DOHH2 (cell line): ENCODE measurements at regions not wholly inside any gene's neighbourhood (a gene's known extent, or its start where the extent isn't known, plus 50 kb on each side); places are given as distances from the start of the nearest gene placed in this dataset.

ENCODE experiments used
- H3F3A ChIP-seq: fragments of 200-600 bp; sonication (generic), shearing (Covaris generic); 2 replicates; pipeline ENCODE4 v1.6.0; 2016; ENCODE audit warnings: antibody characterized with exemption, mild to moderate bottlenecking; ENCODE audit not compliant: control insufficient read depth, insufficient read depth
- H3K27ac ChIP-seq: fragments of 200-600 bp; sonication (generic); 2 replicates; pipeline ENCODE4 v1.5.1; 2014; ENCODE audit warnings: low read depth, mild to moderate bottlenecking, low read length, moderate library complexity
- H3K27me3 ChIP-seq: fragments of 200-600 bp; sonication (generic); 2 replicates; pipeline ENCODE4 v1.6.1; 2014; ENCODE audit warnings: mild to moderate bottlenecking, low read length, mixed read lengths; ENCODE audit not compliant: control insufficient read depth
- H3K36me3 ChIP-seq: fragments of 200-600 bp; sonication (generic); 2 replicates; pipeline ENCODE4 v1.6.1; 2014; ENCODE audit warnings: mild to moderate bottlenecking, low read length, moderate library complexity, mixed read lengths; ENCODE audit not compliant: control insufficient read depth
- H3K4me1 ChIP-seq: fragments of 200-600 bp; sonication (generic); 2 replicates; pipeline ENCODE4 v1.6.1; 2014; ENCODE audit warnings: mild to moderate bottlenecking, low read length, mixed read lengths; ENCODE audit not compliant: control insufficient read depth
- H3K4me2 ChIP-seq: fragments of 200-600 bp; sonication (generic); 2 replicates; pipeline ENCODE4 v1.6.0; 2014; ENCODE audit warnings: mild to moderate bottlenecking, low read length, moderate library complexity
- H3K4me3 ChIP-seq: fragments of 200-600 bp; sonication (generic); 2 replicates; pipeline ENCODE4 v1.5.1; 2014; ENCODE audit warnings: mild to moderate bottlenecking, low read length, mixed read lengths
- H3K79me2 ChIP-seq: fragments of 200-600 bp; sonication (generic); 2 replicates; pipeline ENCODE4 v1.6.1; 2014; ENCODE audit warnings: mild to moderate bottlenecking, low read length, mixed read lengths; ENCODE audit not compliant: control insufficient read depth
- H3K9me2 ChIP-seq: fragments of 200-600 bp; sonication (generic); replicated peaks from 2 replicates; pipeline ENCODE4 v1.6.1; 2014; ENCODE audit warnings: mild to moderate bottlenecking, low read length, mixed read lengths; ENCODE audit not compliant: control insufficient read depth
- H3K9me3 ChIP-seq: fragments of 200-600 bp; sonication (generic); 2 replicates; pipeline ENCODE4 v1.6.1; 2014; ENCODE audit warnings: antibody characterized with exemption, low read length, mixed read lengths; ENCODE audit not compliant: control insufficient read depth, insufficient read depth
- H4K20me1 ChIP-seq: fragments of 200-600 bp; sonication (generic); 2 replicates; pipeline ENCODE4 v1.6.0; 2014; ENCODE audit warnings: low read depth, mild to moderate bottlenecking, antibody characterized with exemption, low read length, moderate library complexity; ENCODE audit not compliant: control insufficient read depth, insufficient read depth
- EZH2phosphoT487 ChIP-seq: fragments of 200-600 bp; sonication (generic); IDR thresholded peaks from 2 replicates; pipeline ENCODE4 v1.6.1; 2017; ENCODE audit warnings: borderline replicate concordance, mild to moderate bottlenecking, antibody characterized with exemption, low read length, moderate library complexity, mixed read lengths
- TF ChIP-seq, protein P1 (sequence below): fragments of 200-600 bp; sonication (generic); IDR thresholded peaks from one replicate; pipeline ENCODE4 v1.5.1; 2014; ENCODE audit warnings: antibody characterized with exemption, mild to moderate bottlenecking, low read depth, low read length; ENCODE audit not compliant: poor library complexity, severe bottlenecking

GRCh38 chr5:104186100-104186499 lies 623.5 kb upstream of the NUDT12 start:
- no peak overlapping the region for H3K27ac ChIP-seq
- no peaks in the 10 kb centered on the region for H3K79me2 ChIP-seq
- no peak for TF ChIP-seq EZH2phosphoT487
- TF ChIP-seq, protein P1, sequence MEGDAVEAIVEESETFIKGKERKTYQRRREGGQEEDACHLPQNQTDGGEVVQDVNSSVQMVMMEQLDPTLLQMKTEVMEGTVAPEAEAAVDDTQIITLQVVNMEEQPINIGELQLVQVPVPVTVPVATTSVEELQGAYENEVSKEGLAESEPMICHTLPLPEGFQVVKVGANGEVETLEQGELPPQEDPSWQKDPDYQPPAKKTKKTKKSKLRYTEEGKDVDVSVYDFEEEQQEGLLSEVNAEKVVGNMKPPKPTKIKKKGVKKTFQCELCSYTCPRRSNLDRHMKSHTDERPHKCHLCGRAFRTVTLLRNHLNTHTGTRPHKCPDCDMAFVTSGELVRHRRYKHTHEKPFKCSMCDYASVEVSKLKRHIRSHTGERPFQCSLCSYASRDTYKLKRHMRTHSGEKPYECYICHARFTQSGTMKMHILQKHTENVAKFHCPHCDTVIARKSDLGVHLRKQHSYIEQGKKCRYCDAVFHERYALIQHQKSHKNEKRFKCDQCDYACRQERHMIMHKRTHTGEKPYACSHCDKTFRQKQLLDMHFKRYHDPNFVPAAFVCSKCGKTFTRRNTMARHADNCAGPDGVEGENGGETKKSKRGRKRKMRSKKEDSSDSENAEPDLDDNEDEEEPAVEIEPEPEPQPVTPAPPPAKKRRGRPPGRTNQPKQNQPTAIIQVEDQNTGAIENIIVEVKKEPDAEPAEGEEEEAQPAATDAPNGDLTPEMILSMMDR: no peak
- H3K9me2 ChIP-seq: no peaks in the 10 kb centered on the region
- no peaks in the 10 kb centered on the region for H3K36me3 ChIP-seq
- H3K27me3 ChIP-seq: no peaks in the 10 kb centered on the region
- no peaks in the 10 kb centered on the region for H3F3A ChIP-seq
- H3K9me3 ChIP-seq: peaks cover 9% of the 10 kb centered on the region; the same call in 1 of the 2 replicates
- no peak overlapping the region for H3K4me3 ChIP-seq
- no peaks in the 10 kb centered on the region for H3K4me1 ChIP-seq
- H3K4me2 ChIP-seq: no peak overlapping the region
- H4K20me1 ChIP-seq: no peaks in the 10 kb centered on the region

DNA sequence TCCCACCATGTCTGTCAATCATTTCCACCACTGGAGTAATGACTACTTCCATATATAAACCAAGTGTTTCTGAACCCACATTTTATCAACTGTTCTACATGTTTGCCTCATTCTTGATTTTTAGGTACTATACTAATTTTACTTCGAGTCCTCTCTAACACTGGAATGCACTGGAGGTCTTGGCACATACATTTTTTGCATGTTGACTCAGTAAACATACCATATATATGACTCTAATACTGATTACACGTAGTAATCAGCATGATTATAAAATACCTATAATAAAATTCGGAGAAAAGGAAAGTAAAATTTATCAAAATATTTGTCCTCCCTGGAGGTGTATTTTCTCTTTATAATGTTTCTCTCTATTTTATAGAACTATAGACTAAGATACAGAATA lies 621.7 kb upstream of the NUDT12 start:
- Histone ChIP-seq H3F3A (no peaks in the 10 kb centered on the region), H3K79me2 (no peaks in the 10 kb centered on the region), H3K36me3 (no peaks in the 10 kb centered on the region), H3K4me2 (no peak overlapping the region), H3K4me3 (no peak overlapping the region), H3K9me3 (peaks cover 14% of the 10 kb centered on the region; the same call in 1 of the 2 replicates), H4K20me1 (no peaks in the 10 kb centered on the region), H3K4me1 (no peaks in the 10 kb centered on the region), H3K27me3 (no peaks in the 10 kb centered on the region), H3K27ac (no peak overlapping the region), H3K9me2 (no peaks in the 10 kb centered on the region)
- TF ChIP-seq, protein P1: no peak
- no peak for TF ChIP-seq EZH2phosphoT487

DNA sequence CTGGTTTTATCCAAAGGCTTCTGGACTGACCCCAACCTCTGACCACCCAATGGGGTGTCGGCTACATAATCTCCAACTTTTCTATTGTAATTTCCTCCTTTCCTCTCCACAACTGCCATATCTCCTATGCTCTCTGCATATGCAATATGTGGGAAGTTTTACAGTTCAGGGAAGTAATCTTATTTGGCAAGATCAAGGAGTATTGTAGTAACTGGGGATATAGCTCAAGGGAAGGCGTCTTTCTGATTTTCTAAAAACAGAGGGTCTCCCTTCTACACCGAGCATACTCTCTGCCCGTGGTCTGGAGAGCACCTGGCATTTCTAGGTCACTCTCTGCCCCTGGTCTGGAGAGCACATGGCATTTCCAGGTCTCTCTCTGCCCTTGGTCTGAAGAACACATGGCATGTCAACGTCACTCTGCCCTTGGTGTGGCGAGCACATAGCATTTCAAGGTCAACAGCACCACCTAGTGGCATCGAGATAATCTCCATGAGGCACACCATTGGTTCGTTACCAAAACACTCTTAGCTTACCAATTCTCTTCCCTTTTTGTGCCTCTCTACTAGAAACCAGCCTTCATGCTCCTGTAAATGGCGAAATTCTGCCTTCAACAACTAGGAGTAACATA lies 616.4 kb upstream of the NUDT12 start:
- no peaks in the 10 kb centered on the region for H3K79me2 ChIP-seq
- no peaks in the 10 kb centered on the region for H3K4me1 ChIP-seq
- H3K4me2 ChIP-seq: no peak overlapping the region
- no peak overlapping the region for H3K27ac ChIP-seq
- H3K27me3 ChIP-seq: no peaks in the 10 kb centered on the region
- no peaks in the 10 kb centered on the region for H3K9me2 ChIP-seq
- no peaks in the 10 kb centered on the region for H3F3A ChIP-seq
- TF ChIP-seq, protein P1: peak; percentile 74
- TF ChIP-seq EZH2phosphoT487: no peak
- peaks cover 5% of the 10 kb centered on the region; the same call in 1 of the 2 replicates for H3K9me3 ChIP-seq
- no peaks in the 10 kb centered on the region for H4K20me1 ChIP-seq
- no peak overlapping the region for H3K4me3 ChIP-seq
- H3K36me3 ChIP-seq: no peaks in the 10 kb centered on the region
